Spleen (tissue), 11 donors: ENCODE measurements at regions not wholly inside any gene's neighbourhood (a gene's known extent, or its start where the extent isn't known, plus 50 kb on each side); places are given as distances from the start of the nearest gene placed in this dataset.

Experiments used
- DNase-seq: peaks from one replicate; pipeline ENCODE4 v3.0.0-alpha.2; 2020
- H3K27ac ChIP-seq, 8 donors: fragments of 200-600 bp; sonication (generic) in 7 of 8; 1 replicate in 4 of 8; 2 replicates in 4 of 8; pipeline versions ENCODE4 v1.5.0 to v1.8.0; 2016 to 2021; ENCODE audit warnings: inconsistent platforms in 4 of 8, mild to moderate bottlenecking in 4 of 8, moderate library complexity in 1 of 8
- H3K27me3 ChIP-seq, 7 donors: fragments of 200-600 bp; sonication (generic) in 6 of 7; replicated peaks in 1 of 7; 1 replicate in 4 of 7; 2 replicates in 3 of 7; pipeline versions ENCODE4 v1.5.0 to v1.8.0; 2016 to 2021; ENCODE audit warnings: inconsistent platforms in 3 of 7, mild to moderate bottlenecking in 1 of 7
- H3K36me3 ChIP-seq, 6 donors: fragments of 200-600 bp; sonication (generic) in 5 of 6; 1 replicate in 4 of 6; 2 replicates in 2 of 6; pipeline versions ENCODE4 v1.5.0 to v1.8.0; 2016 to 2021; ENCODE audit warnings: inconsistent platforms in 2 of 6
- H3K4me1 ChIP-seq, 6 donors: fragments of 200-600 bp; sonication (generic) in 5 of 6; 1 replicate in 3 of 6; 2 replicates in 3 of 6; pipeline versions ENCODE4 v1.5.0 to v1.8.0; 2016 to 2021; ENCODE audit warnings: inconsistent platforms in 3 of 6
- H3K4me3 ChIP-seq, 8 donors: fragments of 200-600 bp; sonication (generic) in 7 of 8; 1 replicate in 4 of 8; 2 replicates in 4 of 8; pipeline versions ENCODE4 v1.5.0 to v1.8.0; 2016 to 2021; ENCODE audit warnings: inconsistent platforms in 4 of 8, mild to moderate bottlenecking in 4 of 8, moderate library complexity in 2 of 8
- H3K9me3 ChIP-seq, 8 donors: fragments of 200-600 bp; sonication (generic) in 7 of 8; 1 replicate in 4 of 8; 2 replicates in 4 of 8; pipeline versions ENCODE4 v1.5.0 to v1.8.0; 2016 to 2021; ENCODE audit warnings: inconsistent platforms in 4 of 8
- POLR2A ChIP-seq, 3 donors: fragments of 450-650 bp; IDR thresholded peaks; one replicate each; pipeline ENCODE4 v1.5.1; 2017; ENCODE audit warnings: antibody characterized with exemption in 3 of 3, mild to moderate bottlenecking in 1 of 3
- POLR2AphosphoS5 ChIP-seq, 3 donors: sonication (generic); formaldehyde crosslinking; IDR thresholded peaks; one replicate each; pipeline ENCODE4 v1.5.1; 2017; ENCODE audit warnings: antibody characterized with exemption in 3 of 3
- WGBS, 5 donors: extraction: QIAGEN DNeasy Blood & Tissue Kit in 3 of 5; methylation state at CpG; one replicate each; pipeline versions ENCODE4 v1.1.5 to v1.1.7; 2013 to 2018; 5-methylcytosine and 5-hydroxymethylcytosine counted together
- intact Hi-C: fragments of 100-400 bp; cut with DNase I; formaldehyde crosslinking; loops from one replicate; pipeline ENCODE4 v1.15.0; 2023; ENCODE audit warnings: low total_unique reads
- TF ChIP-seq, protein P1 (sequence below), 11 experiments: fragments of 200-600 bp in 7 of 11; fragments of 450-650 bp in 4 of 11; sonication (generic) in 4 of 11; IDR thresholded peaks in 8 of 11; conservative IDR thresholded peaks in 3 of 11; 1 replicate in 7 of 11; 2 replicates in 4 of 11; pipeline versions ENCODE4 v1.4.0 to v1.8.0; 2016 to 2021; ENCODE audit warnings: antibody characterized with exemption in 11 of 11, inconsistent platforms in 4 of 11, mild to moderate bottlenecking in 1 of 11
- donor health status: healthy with polysubstance abuse.
- donor health status: DM: no; HTN: no; CAD: no; lungs with moderate emphysema.
- donor health status: DM: no; HTN: no; CAD: no.
- donor health status: Bipolar disorder and iron deficiency.
- donor health status: healthy.
- donor health status: DM: no; HTN: no; CAD: no.
- donor health status: DM: yes; HTN: yes; CAD: no.

DNA sequence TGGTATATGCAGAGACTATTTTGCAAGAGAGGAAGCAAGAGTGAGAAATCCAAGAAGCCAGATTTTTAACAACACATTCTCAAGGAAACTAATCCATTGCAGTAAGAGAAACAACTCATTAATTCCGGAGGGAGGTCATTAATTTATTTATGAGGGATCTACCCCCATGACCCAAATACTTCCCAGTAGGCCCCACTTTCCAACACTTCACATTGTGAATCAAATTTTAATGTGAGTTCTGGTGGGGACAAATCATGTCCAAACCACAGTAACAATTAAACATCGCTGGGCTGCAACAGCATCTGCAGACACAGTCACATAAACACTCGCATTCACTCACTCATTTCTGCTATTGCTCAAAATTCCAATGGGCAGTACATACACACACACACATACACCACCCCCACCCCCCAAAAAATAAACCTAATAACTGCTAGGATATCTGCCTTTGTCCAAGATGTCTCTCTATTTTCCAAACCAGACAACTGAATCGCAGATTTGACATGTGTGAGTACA lies 1483.7 kb downstream of the PCDH9 start:
- intact Hi-C loops = no loop called here
- Histone ChIP-seq H3K4me1 (no peaks in the 10 kb centered on the region), H3K27ac (no peak overlapping the region), H3K4me3 (no peak overlapping the region), H3K36me3 (no peaks in the 10 kb centered on the region), H3K27me3 (no peaks in the 10 kb centered on the region), H3K9me3 (peaks cover 0 to 18% (median 2%) of the 10 kb centered on the region in 8 donors)
- DNase-seq = no peak
- TF ChIP-seq POLR2A (IDR thresholded peaks at IDR 0.05) = no peak
- no peak for TF ChIP-seq POLR2AphosphoS5 (IDR thresholded peaks at IDR 0.05)
- TF ChIP-seq, protein P1, sequence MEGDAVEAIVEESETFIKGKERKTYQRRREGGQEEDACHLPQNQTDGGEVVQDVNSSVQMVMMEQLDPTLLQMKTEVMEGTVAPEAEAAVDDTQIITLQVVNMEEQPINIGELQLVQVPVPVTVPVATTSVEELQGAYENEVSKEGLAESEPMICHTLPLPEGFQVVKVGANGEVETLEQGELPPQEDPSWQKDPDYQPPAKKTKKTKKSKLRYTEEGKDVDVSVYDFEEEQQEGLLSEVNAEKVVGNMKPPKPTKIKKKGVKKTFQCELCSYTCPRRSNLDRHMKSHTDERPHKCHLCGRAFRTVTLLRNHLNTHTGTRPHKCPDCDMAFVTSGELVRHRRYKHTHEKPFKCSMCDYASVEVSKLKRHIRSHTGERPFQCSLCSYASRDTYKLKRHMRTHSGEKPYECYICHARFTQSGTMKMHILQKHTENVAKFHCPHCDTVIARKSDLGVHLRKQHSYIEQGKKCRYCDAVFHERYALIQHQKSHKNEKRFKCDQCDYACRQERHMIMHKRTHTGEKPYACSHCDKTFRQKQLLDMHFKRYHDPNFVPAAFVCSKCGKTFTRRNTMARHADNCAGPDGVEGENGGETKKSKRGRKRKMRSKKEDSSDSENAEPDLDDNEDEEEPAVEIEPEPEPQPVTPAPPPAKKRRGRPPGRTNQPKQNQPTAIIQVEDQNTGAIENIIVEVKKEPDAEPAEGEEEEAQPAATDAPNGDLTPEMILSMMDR (IDR thresholded peaks at IDR 0.05 in 8 of 11, conservative IDR thresholded peaks at IDR 0.05 in 3 of 11) = no peak
- 79 to 95% (median 90%) methylated on average over 4 of the region's 4 CpGs for WGBS, 5 donors

DNA sequence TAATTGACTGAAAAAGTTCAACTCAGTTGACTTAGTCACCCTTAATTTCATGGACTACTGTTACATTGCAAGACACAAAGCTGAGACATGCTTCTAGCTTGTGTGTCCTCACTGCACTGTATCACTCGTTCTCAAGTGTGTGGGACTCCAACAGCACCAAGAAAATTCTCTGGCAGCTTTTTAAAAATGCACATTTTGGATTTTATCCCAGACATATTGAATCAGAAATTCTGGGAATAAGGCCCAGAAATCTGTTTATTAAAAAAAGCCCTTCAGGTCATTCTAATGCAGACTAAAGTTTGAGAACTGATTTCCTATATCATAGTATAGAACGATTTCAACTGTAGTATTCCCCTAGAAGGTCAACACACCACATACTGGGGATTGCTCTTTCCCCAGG lies 1485.3 kb downstream of the PCDH9 start:
- H3K4me1 ChIP-seq = no peaks in the 10 kb centered on the region
- intact Hi-C loops = no loop called here
- H3K9me3 ChIP-seq = peaks cover 0 to 18% (median 2%) of the 10 kb centered on the region in 8 donors
- no peaks in the 10 kb centered on the region for H3K36me3 ChIP-seq
- DNase-seq = no peak
- H3K4me3 ChIP-seq = no peak overlapping the region
- no peak overlapping the region for H3K27ac ChIP-seq
- 52 to 69% (median 62%) methylated on average over 2 of the region's 2 CpGs for WGBS, 5 donors
- H3K27me3 ChIP-seq = no peaks in the 10 kb centered on the region
- TF ChIP-seq, protein P1 (IDR thresholded peaks at IDR 0.05 in 8 of 11, conservative IDR thresholded peaks at IDR 0.05 in 3 of 11) = no peak
- TF ChIP-seq POLR2AphosphoS5 (IDR thresholded peaks at IDR 0.05) (no peak), POLR2A (IDR thresholded peaks at IDR 0.05) (no peak)

DNA sequence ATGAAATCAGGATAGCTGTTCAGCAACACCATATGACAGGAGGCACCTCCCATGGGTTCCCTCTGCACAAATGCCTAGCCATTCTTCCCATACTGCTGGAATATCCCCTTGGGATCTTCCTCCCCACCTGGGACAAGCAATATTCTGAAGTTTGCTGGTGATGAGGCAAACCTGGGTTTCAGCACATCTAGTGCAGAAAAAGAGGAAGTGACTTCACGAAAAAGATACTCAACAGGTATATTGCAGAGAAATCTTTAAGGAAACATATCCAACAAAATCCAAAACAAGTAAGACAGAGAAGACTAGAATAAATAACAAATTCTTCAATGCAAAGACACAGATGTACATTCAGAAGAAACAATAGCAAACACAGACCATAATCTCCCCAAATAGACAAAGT lies 1497.0 kb downstream of the PCDH9 start:
- intact Hi-C loops = no loop called here
- WGBS, 5 donors = 60 to 85% (median 76%) methylated on average over 1 of the region's 1 CpG
- no peaks in the 10 kb centered on the region for H3K36me3 ChIP-seq
- no peak overlapping the region for H3K4me3 ChIP-seq
- DNase-seq = no peak
- no peak overlapping the region for H3K27ac ChIP-seq
- no peaks in the 10 kb centered on the region for H3K27me3 ChIP-seq
- H3K4me1 ChIP-seq = no peaks in the 10 kb centered on the region
- TF ChIP-seq POLR2A (IDR thresholded peaks at IDR 0.05) (no peak), POLR2AphosphoS5 (IDR thresholded peaks at IDR 0.05) (no peak)
- TF ChIP-seq, protein P1 (IDR thresholded peaks at IDR 0.05 in 8 of 11, conservative IDR thresholded peaks at IDR 0.05 in 3 of 11) = no peak
- H3K9me3 ChIP-seq = peaks cover 0 to 43% (median 25%) of the 10 kb centered on the region in 8 donors

DNA sequence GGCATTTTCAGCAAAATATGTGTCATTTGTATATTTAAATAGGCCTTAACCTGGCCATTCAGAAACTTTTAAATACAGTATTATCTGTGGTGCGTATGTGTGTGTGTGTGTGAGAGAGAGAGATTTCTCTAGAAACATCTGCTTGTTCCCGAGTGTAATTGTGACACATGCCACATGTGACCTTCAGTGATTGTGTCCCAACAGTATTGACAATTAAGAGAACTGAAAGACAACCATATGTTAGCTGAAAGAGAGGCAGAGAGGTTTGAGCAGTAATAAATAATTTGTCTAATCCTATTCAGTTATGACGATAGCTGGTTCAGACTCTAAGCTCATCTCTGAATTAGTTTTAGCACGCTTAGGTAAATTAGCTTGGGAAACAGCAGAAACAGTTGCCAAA lies 1503.1 kb downstream of the PCDH9 start:
- Histone ChIP-seq H3K27ac (no peak overlapping the region), H3K9me3 (peaks cover 0 to under 1% (median 0%) of the 10 kb centered on the region in 8 donors), H3K4me3 (no peak overlapping the region), H3K4me1 (no peaks in the 10 kb centered on the region), H3K27me3 (no peaks in the 10 kb centered on the region), H3K36me3 (no peaks in the 10 kb centered on the region)
- TF ChIP-seq POLR2A (IDR thresholded peaks at IDR 0.05) = no peak
- DNase-seq = no peak
- 84 to 91% (median 89%) methylated on average over 4 of the region's 4 CpGs for WGBS, 5 donors
- intact Hi-C loops = no loop called here

DNA sequence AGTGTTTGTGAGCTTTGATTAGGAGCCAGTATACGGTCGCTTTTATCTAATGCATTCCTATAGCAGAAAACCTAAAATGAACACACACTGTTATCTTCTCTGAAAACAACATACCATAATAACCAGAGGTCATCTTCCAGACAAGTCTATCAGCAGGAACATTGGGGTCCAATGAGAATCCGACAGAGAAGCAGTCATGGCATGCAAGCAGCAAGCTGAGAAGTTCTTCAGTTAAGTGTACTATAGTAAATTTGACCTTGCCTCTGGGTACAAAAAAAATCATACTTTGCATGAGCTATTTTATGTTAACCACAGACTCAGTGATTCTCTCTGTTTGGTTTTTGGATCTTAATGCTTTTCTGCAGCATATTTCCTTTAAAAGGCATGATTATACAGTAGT lies 1505.1 kb downstream of the PCDH9 start:
- DNase-seq = no peak
- Histone ChIP-seq H3K4me1 (no peaks in the 10 kb centered on the region), H3K36me3 (no peaks in the 10 kb centered on the region), H3K27me3 (no peaks in the 10 kb centered on the region), H3K4me3 (no peak overlapping the region), H3K27ac (no peak overlapping the region), H3K9me3 (no peaks in the 10 kb centered on the region)
- TF ChIP-seq, protein P1 (IDR thresholded peaks at IDR 0.05 in 8 of 11, conservative IDR thresholded peaks at IDR 0.05 in 3 of 11) = no peak
- TF ChIP-seq POLR2AphosphoS5 (IDR thresholded peaks at IDR 0.05) (no peak), POLR2A (IDR thresholded peaks at IDR 0.05) (no peak)
- intact Hi-C loops = no loop called here
- WGBS, 5 donors = 73 to 91% (median 86%) methylated on average over 3 of the region's 3 CpGs
